CD4-positive, alpha-beta T cell treated with Interferon gamma for 1 hour (primary cell): ENCODE measurements at regions not wholly inside any gene's neighbourhood (a gene's known extent, or its start where the extent isn't known, plus 50 kb on each side); places are given as distances from the start of the nearest gene placed in this dataset.

Experiments used
- DNase-seq: peaks from one replicate; pipeline ENCODE4 v3.0.0-alpha.2; 2020

- DNase-seq, result no peak
Observed at GRCh38 chr1:30606166-30606565, 117.2 kb downstream of the MATN1 start.

- DNase-seq, result no peak
Observed at GRCh38 chr1:30605441-30605920, 117.9 kb downstream of the MATN1 start.

DNA sequence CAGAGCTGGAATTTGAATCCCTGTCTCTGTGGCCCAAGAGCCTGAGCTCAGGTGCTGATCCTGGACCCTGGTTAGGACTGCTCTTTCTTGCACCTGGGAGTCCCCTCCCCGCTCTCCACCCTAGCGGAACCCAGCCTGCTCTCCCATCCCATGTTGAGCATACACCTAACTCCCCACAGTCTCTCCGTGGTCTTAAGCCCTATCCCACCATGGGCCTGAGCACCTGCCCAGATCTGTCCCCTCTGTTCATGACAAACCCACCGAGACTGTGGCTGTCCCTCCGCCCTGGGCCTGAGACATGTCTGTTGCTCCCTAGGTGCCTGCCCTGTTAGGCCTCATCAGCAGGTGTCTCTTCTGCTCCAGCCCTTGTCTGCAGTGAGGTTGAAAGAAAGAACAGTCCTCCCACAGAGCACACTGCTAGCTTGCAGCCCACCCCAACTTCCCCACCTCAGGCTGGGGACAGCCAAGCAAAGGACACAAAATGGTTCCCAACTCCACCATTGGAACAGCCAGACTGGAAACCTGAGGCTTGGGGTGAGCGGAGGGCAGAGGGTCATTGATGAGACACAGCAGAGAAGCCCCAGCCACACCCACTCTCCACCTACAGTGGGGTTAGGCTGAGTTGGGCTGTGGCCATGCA lies 118.5 kb downstream of the MATN1 start:
- DNase-seq, result no peak

GRCh38 chr1:30603081-30603858 lies 120.1 kb downstream of the MATN1 start:
- no peak for DNase-seq

GRCh38 chr1:30601316-30602085 lies 121.9 kb downstream of the MATN1 start:
- no peak for DNase-seq

GRCh38 chr1:30600706-30601105 lies 122.7 kb downstream of the MATN1 start:
- DNase-seq, result no peak

- DNase-seq, result no peak
Observed at GRCh38 chr1:30600258-30600657, 123.1 kb downstream of the MATN1 start.

DNA sequence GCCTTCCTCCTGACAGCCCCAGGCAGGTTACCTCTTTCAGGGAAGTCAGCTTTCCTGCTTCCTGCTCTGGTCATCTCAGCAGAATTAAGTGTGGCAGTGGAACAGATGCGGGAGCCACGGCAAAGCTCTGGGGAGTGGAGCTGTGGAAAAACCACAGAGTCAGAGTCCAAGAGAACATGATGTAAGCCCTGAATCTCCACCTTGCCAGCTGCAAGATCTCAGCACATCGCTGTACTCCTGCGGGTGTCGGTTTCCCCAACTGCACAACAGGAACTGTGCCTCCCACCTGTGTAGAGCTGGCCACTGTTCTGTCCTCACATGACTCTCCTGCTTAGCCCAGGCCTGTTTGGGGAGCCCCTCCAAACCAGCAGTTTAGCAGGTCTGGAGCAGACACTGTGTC lies 123.7 kb downstream of the MATN1 start:
- no peak for DNase-seq

DNA sequence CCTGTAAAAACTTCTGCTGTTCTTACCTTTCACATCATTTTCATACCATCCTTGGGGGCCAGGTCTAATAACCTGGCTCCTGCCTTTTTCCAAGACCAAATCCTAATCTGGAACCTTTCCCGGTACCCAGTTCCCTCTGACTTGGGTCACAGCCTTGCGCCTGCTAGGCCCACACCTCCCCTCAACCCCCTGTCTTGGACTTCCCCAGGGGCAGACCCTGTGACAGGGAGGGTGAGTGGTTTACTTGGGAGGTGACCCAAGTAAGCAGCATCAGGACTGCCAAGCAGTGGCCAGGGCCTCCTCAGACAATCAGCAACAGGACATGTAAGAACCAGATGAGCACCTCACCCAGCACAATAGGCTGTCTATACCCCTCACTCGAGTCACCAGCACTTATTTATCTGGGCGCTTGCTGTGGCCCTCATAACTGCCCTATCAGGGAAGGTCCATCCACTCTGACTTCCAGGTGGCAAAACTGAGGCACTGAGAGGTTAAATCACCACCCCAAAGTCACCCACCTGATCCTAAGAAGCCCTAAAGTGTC lies 124.7 kb downstream of the MATN1 start:
- DNase-seq, result no peak

DNA sequence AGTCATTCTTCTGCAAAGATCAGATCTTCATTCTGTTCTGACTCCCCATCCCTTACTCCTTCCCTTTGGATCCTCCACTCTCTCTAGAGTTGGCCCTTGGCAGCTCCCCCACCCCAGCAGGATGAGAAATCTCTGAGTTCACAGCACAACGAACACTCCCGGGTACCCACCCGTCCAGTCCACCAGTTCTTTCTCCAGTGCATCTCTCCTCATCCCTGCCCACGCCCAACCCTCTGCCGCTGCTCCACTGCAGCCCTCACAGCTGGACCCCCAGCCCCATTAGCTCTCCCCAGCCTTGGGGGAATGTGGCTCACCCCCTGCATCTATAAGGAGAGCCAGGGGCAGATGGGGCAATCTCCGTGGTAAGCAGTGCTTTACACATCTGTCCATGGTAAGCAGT lies 125.7 kb downstream of the MATN1 start:
- no peak for DNase-seq

DNA sequence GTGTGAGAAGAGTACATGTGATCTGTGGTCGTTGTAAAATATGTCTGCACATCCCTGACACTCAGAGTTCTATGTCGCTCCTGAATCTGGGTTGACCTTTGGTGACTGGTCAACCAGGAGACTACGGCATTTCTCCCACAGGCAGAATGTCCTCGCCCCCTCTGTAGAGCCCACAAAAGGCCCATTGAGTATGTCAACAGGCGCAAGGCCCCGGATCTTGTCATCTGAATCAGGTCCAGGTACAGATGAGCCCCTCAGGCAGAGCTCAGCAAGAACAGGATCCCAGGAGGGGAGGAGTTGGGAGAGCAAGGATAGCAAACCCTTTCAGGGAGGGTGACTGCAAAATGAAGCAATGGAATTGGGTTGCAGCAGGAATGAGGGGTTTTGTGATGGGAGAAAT lies 126.5 kb downstream of the MATN1 start:
- no peak for DNase-seq

DNA sequence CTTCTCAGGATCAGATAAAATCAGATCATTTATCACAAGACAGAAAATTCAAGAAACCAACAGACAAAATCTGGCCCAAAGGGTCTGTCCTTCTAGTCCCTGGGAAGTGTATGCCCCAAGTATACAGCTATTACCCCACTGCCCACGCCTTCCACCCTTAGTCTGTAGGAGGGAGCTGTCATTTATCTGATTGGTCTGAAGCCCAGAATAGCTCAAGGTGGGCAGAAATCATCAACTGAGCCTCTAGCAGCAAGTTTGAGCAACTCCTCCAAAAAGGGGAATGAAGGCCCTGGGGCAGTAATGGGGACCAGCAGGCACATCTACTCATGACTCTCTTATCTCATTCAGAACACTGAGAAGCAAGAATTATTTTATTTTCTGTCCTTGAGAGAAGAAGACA lies 126.9 kb downstream of the MATN1 start:
- DNase-seq, result no peak

DNA sequence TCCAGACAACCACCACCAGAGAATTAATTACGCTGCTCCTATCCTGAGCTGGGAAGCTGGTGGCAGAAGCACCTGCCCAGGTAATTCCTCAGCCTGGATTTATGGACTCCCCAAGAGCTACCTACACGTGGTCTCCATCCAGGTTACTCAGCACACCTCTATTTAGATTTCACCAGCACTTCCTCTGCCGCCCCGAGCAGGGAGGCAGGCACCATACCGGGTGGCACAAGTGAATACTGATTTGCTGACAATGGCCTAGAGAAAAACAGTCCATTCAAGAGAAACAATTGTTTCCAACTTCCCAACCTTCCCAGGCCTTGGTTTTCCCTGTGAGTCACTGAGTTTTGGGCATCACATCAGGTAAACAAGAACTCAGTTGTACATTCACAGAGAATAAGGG lies 134.3 kb downstream of the MATN1 start:
- no peak for DNase-seq

- DNase-seq, result no peak
Observed at GRCh38 chr1:30588311-30589073, 134.9 kb downstream of the MATN1 start.

DNA sequence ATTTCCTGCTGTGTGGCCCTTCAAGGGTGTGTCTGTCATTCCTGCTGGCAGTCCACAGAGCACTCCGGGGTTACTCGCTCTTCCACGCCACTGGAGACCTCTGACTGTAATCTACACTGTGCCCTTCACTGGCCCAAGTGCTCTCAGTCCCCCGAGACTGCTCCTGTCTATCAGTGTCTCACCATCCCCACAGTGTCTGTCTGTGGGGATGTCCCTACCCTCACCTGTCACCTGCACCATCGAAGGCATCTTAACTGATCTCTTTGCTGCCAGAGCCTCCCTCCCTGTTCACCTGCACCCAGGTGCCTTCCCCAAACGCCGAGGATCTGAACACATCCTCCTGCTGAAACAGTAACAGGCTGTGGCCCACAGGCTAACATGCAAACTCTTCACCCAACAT lies 136.7 kb downstream of the MATN1 start:
- DNase-seq, result no peak

DNA sequence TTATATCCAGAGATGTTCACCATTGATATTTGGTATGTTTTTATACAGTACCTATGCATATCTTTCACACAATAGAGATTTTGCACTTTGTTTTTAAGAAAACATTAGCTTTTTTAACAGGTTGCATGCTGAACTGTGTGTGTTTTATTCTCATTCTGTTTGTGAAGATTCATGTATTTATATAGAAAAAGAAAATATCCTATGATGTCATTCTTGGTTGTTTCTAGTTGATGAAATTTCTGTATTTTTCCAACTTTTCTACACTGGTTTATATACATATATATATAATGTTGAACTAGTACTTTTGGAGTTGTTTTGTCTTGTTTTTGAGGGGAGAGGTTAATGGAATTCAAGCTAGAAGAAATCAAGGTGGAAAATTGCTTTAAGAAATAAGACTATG lies 143.8 kb downstream of the MATN1 start:
- DNase-seq, result no peak

GRCh38 chr1:30575066-30575465 lies 148.3 kb downstream of the MATN1 start:
- DNase-seq, result no peak

DNA sequence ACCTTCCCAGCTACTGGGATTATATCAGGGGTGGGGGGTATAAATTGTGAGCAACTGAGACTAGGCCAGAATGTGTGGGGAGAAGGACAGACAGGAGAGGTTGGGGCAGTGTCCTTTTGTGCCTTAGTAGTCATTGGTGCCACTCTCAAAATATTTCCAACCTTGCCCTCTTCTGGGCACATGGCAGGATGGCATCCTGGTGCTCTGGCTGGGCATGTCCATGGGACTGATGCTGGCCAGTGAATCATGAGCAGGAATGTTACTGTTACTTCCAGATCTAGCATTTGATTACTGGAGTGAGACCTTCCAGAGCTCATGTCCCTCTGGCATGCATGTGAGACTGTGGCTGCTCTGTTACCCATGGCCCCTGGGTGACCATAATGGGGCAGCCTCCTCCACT lies 151.2 kb downstream of the MATN1 start:
- no peak for DNase-seq

- DNase-seq, result no peak
Observed at GRCh38 chr1:30571380-30571779, 152.0 kb downstream of the MATN1 start.

DNA sequence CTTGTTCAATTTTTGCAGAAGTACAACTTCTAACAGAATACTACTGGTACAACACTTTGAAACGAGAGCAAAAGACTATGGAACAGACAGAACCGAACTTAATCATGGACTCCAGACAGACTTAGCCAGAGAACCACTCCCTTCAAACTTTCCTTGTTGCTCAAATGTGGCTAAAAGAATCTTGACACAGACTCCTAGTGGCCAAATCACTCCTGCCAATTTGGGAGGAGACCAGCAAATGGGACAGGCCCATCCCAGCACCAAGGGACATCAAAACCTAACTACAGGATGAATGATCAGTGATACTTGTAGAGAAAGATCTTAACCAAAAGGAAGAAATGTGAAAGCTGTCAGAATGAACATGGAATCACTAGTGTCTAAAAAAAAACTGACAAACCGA lies 154.0 kb downstream of the MATN1 start:
- DNase-seq, result no peak

DNA sequence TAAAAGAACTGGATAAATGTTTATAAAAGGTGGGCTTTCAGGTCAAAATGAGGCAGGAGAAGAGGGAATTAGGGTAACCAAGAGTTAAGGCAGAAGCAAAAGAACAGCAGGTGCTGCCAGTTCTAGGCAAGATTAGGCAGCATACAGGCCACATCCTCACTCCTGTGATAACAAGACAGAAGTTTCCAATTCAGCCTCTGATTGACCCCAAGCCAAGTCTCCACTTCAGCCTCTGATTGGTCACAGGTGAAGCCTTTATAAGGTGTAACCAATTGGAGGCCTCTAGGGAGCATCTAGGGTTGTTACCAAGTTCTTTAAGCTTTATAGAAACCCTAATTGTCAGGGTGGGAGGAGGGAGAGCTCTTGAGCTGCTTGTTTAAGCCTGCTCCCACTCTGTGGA lies 160.8 kb downstream of the MATN1 start:
- no peak for DNase-seq

DNA sequence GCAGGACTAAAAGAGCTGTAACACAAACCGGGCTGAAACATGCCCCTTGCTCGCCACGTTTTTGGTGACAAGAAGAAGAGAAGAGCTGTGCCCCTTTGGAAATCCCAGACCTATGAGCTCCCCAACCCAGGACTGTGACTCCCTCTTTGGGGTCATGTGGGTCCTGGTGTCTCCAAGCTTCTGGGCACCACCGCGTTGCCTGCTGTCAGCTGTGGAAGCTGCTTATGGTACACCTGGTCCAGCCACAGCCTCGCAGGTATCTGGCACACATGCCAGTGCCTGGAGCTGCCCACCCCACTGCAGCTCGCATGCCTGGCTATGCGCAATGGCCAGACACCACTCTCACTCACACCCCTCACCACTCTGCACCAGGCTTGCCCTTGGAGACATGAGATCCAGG lies 171.8 kb downstream of the MATN1 start:
- no peak for DNase-seq
